ENCODE measurements at regions not wholly inside any gene's neighbourhood (a gene's known extent, or its start where the extent isn't known, plus 50 kb on each side); places are given as distances from the start of the nearest gene placed in this dataset.

DNA sequence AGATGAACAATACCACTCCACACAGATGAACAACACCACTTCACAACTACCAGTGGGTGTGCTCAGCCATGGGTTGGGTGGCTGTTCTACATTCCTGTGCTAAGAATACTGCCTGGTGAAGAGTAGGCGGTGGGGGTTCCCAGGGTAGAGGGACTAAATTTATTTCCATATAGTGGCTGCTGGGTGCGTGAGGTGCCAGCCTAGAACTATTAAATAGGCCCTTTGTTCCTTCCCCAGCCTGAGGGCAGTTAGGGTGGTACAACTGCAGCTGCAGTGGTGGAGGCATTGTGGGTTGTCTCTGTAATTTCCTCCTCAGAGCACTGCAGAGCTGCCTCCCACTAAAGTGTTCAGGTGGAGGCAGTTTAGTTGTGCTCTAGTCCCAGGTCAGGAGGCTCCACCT lies 618.4 kb downstream of the MMUT start:
- no peak for DNase-seq (ENCODE audit: low read depth)
- no peak overlapping the region for H3K4me3 ChIP-seq (ENCODE audit: low read depth, low read length)
- TF ChIP-seq, protein P1, sequence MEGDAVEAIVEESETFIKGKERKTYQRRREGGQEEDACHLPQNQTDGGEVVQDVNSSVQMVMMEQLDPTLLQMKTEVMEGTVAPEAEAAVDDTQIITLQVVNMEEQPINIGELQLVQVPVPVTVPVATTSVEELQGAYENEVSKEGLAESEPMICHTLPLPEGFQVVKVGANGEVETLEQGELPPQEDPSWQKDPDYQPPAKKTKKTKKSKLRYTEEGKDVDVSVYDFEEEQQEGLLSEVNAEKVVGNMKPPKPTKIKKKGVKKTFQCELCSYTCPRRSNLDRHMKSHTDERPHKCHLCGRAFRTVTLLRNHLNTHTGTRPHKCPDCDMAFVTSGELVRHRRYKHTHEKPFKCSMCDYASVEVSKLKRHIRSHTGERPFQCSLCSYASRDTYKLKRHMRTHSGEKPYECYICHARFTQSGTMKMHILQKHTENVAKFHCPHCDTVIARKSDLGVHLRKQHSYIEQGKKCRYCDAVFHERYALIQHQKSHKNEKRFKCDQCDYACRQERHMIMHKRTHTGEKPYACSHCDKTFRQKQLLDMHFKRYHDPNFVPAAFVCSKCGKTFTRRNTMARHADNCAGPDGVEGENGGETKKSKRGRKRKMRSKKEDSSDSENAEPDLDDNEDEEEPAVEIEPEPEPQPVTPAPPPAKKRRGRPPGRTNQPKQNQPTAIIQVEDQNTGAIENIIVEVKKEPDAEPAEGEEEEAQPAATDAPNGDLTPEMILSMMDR (IDR thresholded peaks at IDR 0.05; ENCODE audit: insufficient read depth, low read depth, low read length) = no peak
- POLR2A ChIA-PET = no interaction called here
- no peaks in the 10 kb centered on the region for H3K27me3 ChIP-seq (ENCODE audit: control insufficient read depth, insufficient read depth, low read length)
- no peaks in the 10 kb centered on the region for H3K36me3 ChIP-seq (ENCODE audit: control insufficient read depth, insufficient read depth, low read length)
- CTCF ChIA-PET = interaction anchor here (0.6 kb wide), 1 partner anchor 950 kb away, joined by 3 read pairs; no protein-coding TSS in a partner anchor

DNA sequence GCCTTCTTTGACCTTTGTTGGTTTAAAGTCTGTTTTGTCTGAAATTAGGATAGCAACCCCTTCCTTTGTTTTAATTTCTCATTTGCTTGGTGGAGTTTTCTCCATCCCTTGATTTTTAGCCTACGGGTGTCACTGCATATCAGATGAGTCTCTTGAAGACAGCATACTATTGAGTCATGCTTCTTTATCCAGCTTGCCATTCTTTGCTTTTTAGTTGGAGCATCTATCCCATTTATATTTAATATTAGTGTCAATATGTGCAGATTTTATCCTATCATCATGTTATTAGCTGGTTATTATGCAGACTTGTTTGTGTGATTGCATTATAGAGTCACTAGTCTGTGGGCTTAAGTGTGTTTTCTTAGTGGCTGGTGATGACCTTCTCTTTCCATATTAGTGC lies 622.2 kb downstream of the MMUT start:
- no peaks in the 10 kb centered on the region for H3K27me3 ChIP-seq (ENCODE audit: control insufficient read depth, insufficient read depth, low read length)
- H3K36me3 ChIP-seq (ENCODE audit: control insufficient read depth, insufficient read depth, low read length) = no peaks in the 10 kb centered on the region
- POLR2A ChIA-PET = no interaction called here
- H3K4me3 ChIP-seq (ENCODE audit: low read depth, low read length) = no peak overlapping the region
- TF ChIP-seq, protein P1 (IDR thresholded peaks at IDR 0.05; ENCODE audit: insufficient read depth, low read depth, low read length) = no peak
- CTCF ChIA-PET = interaction anchor here (0.9 kb wide), 1 partner anchor 10 kb away, joined by 4 read pairs; no protein-coding TSS in a partner anchor
- DNase-seq (ENCODE audit: low read depth) = no peak

DNA sequence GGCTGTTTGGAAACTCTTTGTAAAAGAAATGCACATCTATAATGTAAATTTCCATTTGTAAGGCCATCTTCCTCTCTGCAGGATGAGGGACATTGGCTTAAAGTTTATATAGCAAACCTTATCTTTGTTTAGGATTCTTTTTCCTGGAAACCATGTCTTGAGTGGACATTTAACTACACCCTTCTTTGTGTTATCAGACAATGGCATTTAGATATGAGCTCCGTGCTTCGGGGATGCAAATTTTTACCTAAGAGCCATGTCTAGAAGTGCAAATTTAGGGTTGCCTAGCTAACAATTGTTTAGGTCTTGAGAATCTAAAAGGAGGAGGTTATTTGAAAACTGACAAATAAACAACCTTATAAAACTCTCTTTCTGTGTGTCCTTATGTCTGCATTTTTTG lies 623.8 kb downstream of the MMUT start:
- ChIA-PET POLR2A (no interaction called here), CTCF (no interaction called here)
- Histone ChIP-seq H3K36me3 (ENCODE audit: control insufficient read depth, insufficient read depth, low read length) (no peaks in the 10 kb centered on the region), H3K27me3 (ENCODE audit: control insufficient read depth, insufficient read depth, low read length) (no peaks in the 10 kb centered on the region), H3K4me3 (ENCODE audit: low read depth, low read length) (no peak overlapping the region)
- DNase-seq (ENCODE audit: low read depth) = no peak
- TF ChIP-seq, protein P1 (IDR thresholded peaks at IDR 0.05; ENCODE audit: insufficient read depth, low read depth, low read length) = no peak

DNA sequence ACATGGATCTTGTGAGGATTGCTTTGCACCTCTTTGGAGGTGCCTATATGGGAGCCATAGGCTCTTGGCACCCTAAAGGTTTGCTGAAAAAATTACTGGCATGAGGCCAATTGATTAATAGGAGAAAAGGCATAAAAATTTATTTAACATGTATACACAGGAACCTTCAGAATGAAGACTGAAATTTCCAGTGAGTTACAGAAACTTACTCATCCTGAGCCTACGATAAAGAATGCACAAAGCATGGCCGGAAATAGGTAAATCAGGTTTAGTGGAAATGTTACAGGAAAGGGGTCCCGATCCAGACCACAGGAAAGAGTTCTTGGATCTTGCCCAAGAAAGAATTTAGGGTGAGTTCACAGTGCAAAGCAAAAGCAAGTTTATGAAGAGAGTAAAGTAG lies 625.3 kb downstream of the MMUT start:
- DNase-seq (ENCODE audit: low read depth) = no peak
- ChIA-PET POLR2A (no interaction called here), CTCF (no interaction called here)
- Histone ChIP-seq H3K4me3 (ENCODE audit: low read depth, low read length) (no peak overlapping the region), H3K27me3 (ENCODE audit: control insufficient read depth, insufficient read depth, low read length) (no peaks in the 10 kb centered on the region), H3K36me3 (ENCODE audit: control insufficient read depth, insufficient read depth, low read length) (no peaks in the 10 kb centered on the region)
- TF ChIP-seq, protein P1 (IDR thresholded peaks at IDR 0.05; ENCODE audit: insufficient read depth, low read depth, low read length) = no peak

DNA sequence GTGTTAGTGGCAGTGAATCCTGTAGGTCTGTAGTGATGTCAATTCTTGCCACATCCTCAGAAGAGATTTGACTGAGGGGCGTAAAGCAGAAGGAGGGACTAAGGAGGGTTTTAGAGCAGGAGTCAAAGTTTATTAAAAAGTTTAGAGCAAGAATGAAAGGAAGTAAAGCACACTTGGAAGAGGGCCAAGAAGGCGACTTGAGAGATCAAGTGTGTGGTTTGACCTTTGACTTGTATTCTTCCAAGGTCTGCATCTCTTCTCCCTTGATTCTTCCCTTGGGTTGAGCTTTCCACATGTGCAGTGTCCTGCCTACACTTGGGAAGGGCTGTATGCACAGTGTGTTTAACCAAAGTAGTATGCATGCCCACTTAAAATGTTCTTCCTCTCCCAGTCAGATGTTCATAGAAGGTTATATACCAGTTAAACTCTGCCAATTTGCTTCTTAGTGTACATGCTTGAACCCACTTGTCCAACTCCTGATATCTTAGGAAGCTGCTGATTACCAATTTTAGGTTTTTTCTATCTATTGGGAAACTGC lies 627.6 kb downstream of the MMUT start:
- TF ChIP-seq, protein P1 (IDR thresholded peaks at IDR 0.05; ENCODE audit: insufficient read depth, low read depth, low read length) = no peak
- Histone ChIP-seq H3K4me3 (ENCODE audit: low read depth, low read length) (no peak overlapping the region), H3K27me3 (ENCODE audit: control insufficient read depth, insufficient read depth, low read length) (no peaks in the 10 kb centered on the region), H3K36me3 (ENCODE audit: control insufficient read depth, insufficient read depth, low read length) (no peaks in the 10 kb centered on the region)
- CTCF ChIA-PET = no interaction called here
- no peak for DNase-seq (ENCODE audit: low read depth)
- POLR2A ChIA-PET = interaction anchor here (0.6 kb wide), 1 partner anchor 165 kb away, joined by 21 read pairs; no protein-coding TSS in a partner anchor

All from BJ (cell line).